H9 (cell line): ENCODE measurements at regions not wholly inside any gene's neighbourhood (a gene's known extent, or its start where the extent isn't known, plus 50 kb on each side); places are given as distances from the start of the nearest gene placed in this dataset.

Experiments used
- DNase-seq: peaks from one replicate; pipeline ENCODE4 v3.0.0-alpha.2; 2017
- H2AFZ ChIP-seq: one replicate; pipeline ENCODE4 v1.6.1; 2013; ENCODE audit warnings: mild to moderate bottlenecking, low read length, control low read depth, moderate library complexity
- H2AK5ac ChIP-seq: 2 replicates; pipeline ENCODE4 v1.6.1; 2013; ENCODE audit warnings: low read length, control low read depth, mixed read lengths; ENCODE audit not compliant: insufficient read length
- H2BK120ac ChIP-seq: one replicate; pipeline ENCODE4 v1.6.1; 2013; ENCODE audit warnings: low read depth, mild to moderate bottlenecking, low read length, control low read depth, inconsistent platforms; ENCODE audit not compliant: poor library complexity, severe bottlenecking
- H2BK12ac ChIP-seq: 2 replicates; pipeline ENCODE4 v1.6.1; 2013; ENCODE audit warnings: low read length, control low read depth, mixed read lengths, low read depth; ENCODE audit not compliant: insufficient read length
- H2BK15ac ChIP-seq: 2 replicates; pipeline ENCODE4 v1.6.1; 2013; ENCODE audit warnings: low read depth, low read length, control low read depth
- H2BK20ac ChIP-seq: one replicate; pipeline ENCODE4 v1.6.1; 2013; ENCODE audit warnings: low read depth, mild to moderate bottlenecking, low read length, control low read depth, inconsistent platforms; ENCODE audit not compliant: poor library complexity, severe bottlenecking
- H2BK5ac ChIP-seq: 2 replicates; pipeline ENCODE4 v1.6.1; 2013; ENCODE audit warnings: low read length, control low read depth, mixed read lengths; ENCODE audit not compliant: insufficient read length
- H3K14ac ChIP-seq: 2 replicates; pipeline ENCODE4 v1.6.1; 2013; ENCODE audit warnings: low read length, control low read depth; ENCODE audit not compliant: insufficient read depth
- H3K18ac ChIP-seq: 2 replicates; pipeline ENCODE4 v1.6.1; 2013; ENCODE audit warnings: low read depth, mild to moderate bottlenecking, mixed read lengths, low read length, control low read depth; ENCODE audit not compliant: insufficient read length
- H3K23ac ChIP-seq: 2 replicates; pipeline ENCODE4 v1.6.1; 2013; ENCODE audit warnings: low read length, control low read depth, mixed read lengths, low read depth; ENCODE audit not compliant: insufficient read length
- H3K23me2 ChIP-seq: 2 replicates; pipeline ENCODE4 v1.6.1; 2013; ENCODE audit warnings: low read depth, mild to moderate bottlenecking, mixed read lengths, low read length, control low read depth; ENCODE audit not compliant: insufficient read length, poor library complexity, severe bottlenecking
- H3K27ac ChIP-seq: 2 replicates; pipeline ENCODE4 v1.5.1; 2013; ENCODE audit warnings: low read length, control low read depth, mixed read lengths, low read depth; ENCODE audit not compliant: insufficient read length
- H3K27me3 ChIP-seq: 2 replicates; pipeline ENCODE4 v1.6.1; 2013; ENCODE audit warnings: low read length, control low read depth, inconsistent platforms; ENCODE audit not compliant: insufficient read depth
- H3K4ac ChIP-seq: 2 replicates; pipeline ENCODE4 v1.6.1; 2013; ENCODE audit warnings: low read depth, mild to moderate bottlenecking, control low read depth, inconsistent platforms, low read length, moderate library complexity
- H3K4me1 ChIP-seq: 2 replicates; pipeline ENCODE4 v1.6.1; 2013; ENCODE audit warnings: low read length, control low read depth, inconsistent platforms; ENCODE audit not compliant: insufficient read depth
- H3K4me2 ChIP-seq: 2 replicates; pipeline ENCODE4 v1.6.1; 2013; ENCODE audit warnings: low read length, control low read depth, mixed read lengths; ENCODE audit not compliant: insufficient read length, insufficient read depth
- H3K56ac ChIP-seq: 2 replicates; pipeline ENCODE4 v1.6.1; 2013; ENCODE audit warnings: low read depth, mild to moderate bottlenecking, mixed read lengths, low read length, control low read depth; ENCODE audit not compliant: insufficient read length
- H3K79me1 ChIP-seq: 2 replicates; pipeline ENCODE4 v1.6.1; 2013; ENCODE audit warnings: low read depth, mild to moderate bottlenecking, moderate library complexity, low read length, control low read depth, inconsistent platforms; ENCODE audit not compliant: insufficient read depth, poor library complexity, severe bottlenecking
- H3K79me2 ChIP-seq: 2 replicates; pipeline ENCODE4 v1.6.1; 2013; ENCODE audit warnings: low read length, control low read depth, inconsistent platforms; ENCODE audit not compliant: insufficient read depth
- H3K9ac ChIP-seq: 2 replicates; pipeline ENCODE4 v1.6.1; 2013; ENCODE audit warnings: low read length, control low read depth, mixed read lengths; ENCODE audit not compliant: insufficient read length; ENCODE audit errors: extremely low read depth
- H3K9me3 ChIP-seq: one replicate; pipeline ENCODE4 v1.6.1; 2013; ENCODE audit warnings: low read depth, low read length, inconsistent platforms; ENCODE audit not compliant: control insufficient read depth
- H3T11ph ChIP-seq: one replicate; pipeline ENCODE4 v1.6.1; 2013; ENCODE audit warnings: mild to moderate bottlenecking, low read length, control low read depth, inconsistent platforms
- H4K20me1 ChIP-seq: one replicate; pipeline ENCODE4 v1.6.1; 2013; ENCODE audit not compliant: control insufficient read depth, insufficient read length, insufficient read depth
- H4K5ac ChIP-seq: 2 replicates; pipeline ENCODE4 v1.6.1; 2013; ENCODE audit warnings: low read depth, mild to moderate bottlenecking, mixed read lengths, low read length, control low read depth; ENCODE audit not compliant: insufficient read length
- H4K8ac ChIP-seq: replicated peaks from 2 replicates; pipeline ENCODE4 v1.6.1; 2013; ENCODE audit warnings: low read length, control low read depth, mixed read lengths, low read depth; ENCODE audit not compliant: insufficient read length
- H4K91ac ChIP-seq: 2 replicates; pipeline ENCODE4 v1.6.1; 2013; ENCODE audit warnings: low read depth, mild to moderate bottlenecking, moderate library complexity, mixed read lengths, low read length, control low read depth; ENCODE audit not compliant: insufficient read length
- H3K27ac Mint-ChIP-seq, 3 experiments: 2 replicates in 2 of 3; 3 replicates in 1 of 3; pipeline ENCODE4 v1.8.0; 2020 to 2021; ENCODE audit warnings: mixed read lengths in 3 of 3, mild to moderate bottlenecking in 1 of 3, moderate library complexity in 1 of 3
- H3K27me3 Mint-ChIP-seq: 2 replicates; pipeline ENCODE4 v1.8.0; 2021; ENCODE audit warnings: low read depth, mild to moderate bottlenecking, moderate library complexity, mixed read lengths
- H3K36me3 Mint-ChIP-seq, 3 experiments: 2 replicates in 2 of 3; 3 replicates in 1 of 3; pipeline ENCODE4 v1.8.0; 2020 to 2021; ENCODE audit warnings: low read depth in 3 of 3, mixed read lengths in 3 of 3; ENCODE audit not compliant: insufficient read depth in 1 of 3
- H3K4me1 Mint-ChIP-seq, 2 experiments: 2 replicates each; pipeline ENCODE4 v1.8.0; 2020; ENCODE audit warnings: mixed read lengths in 2 of 2
- H3K4me3 Mint-ChIP-seq, 2 experiments: 2 replicates in 1 of 2; 3 replicates in 1 of 2; pipeline ENCODE4 v1.8.0; 2020 to 2021; ENCODE audit warnings: mild to moderate bottlenecking in 2 of 2, mixed read lengths in 2 of 2, moderate library complexity in 1 of 2
- H3K9me3 Mint-ChIP-seq, 2 experiments: 2 replicates in 1 of 2; 3 replicates in 1 of 2; pipeline ENCODE4 v1.8.0; 2020; ENCODE audit warnings: mild to moderate bottlenecking in 2 of 2, mixed read lengths in 2 of 2, moderate library complexity in 1 of 2
- CTCF ChIP-seq: fragments of 200-600 bp; sonication (generic); conservative IDR thresholded peaks from 3 replicates; pipeline ENCODE4 v1.8.0; 2021; ENCODE audit warnings: antibody characterized with exemption, mild to moderate bottlenecking
- WGBS: extraction: QIAGEN DNeasy Blood & Tissue Kit; methylation state at CpG from one replicate; pipeline ENCODE4 v1.1.7; 2013; ENCODE audit warnings: missing lambda C conversion rate, low lambda C conversion rate, mixed read lengths; ENCODE audit not compliant: insufficient read length; ENCODE audit errors: extremely low coverage; 5-methylcytosine and 5-hydroxymethylcytosine counted together

GRCh38 chr3:53941950-53942349, 50.3 kb upstream of the SELENOK start:
- no peak overlapping the region for H2AFZ ChIP-seq
- Mint-ChIP-seq H3K27me3 (peaks cover 4% of the 10 kb centered on the region), H3K4me3 (no peak overlapping the region), H3K36me3 (peaks cover 6 to 10% (median 10%) of the 10 kb centered on the region in 3 experiments; a peak in 5 of 7 replicates), H3K9me3 (peaks cover 10% of the 10 kb centered on the region in 2 experiments), H3K27ac (no peak overlapping the region), H3K4me1 (no peaks in the 10 kb centered on the region)
- H2AK5ac ChIP-seq, result no peak overlapping the region
- no peak overlapping the region for H4K8ac ChIP-seq
- no peak overlapping the region for H2BK12ac ChIP-seq
- H4K91ac ChIP-seq, result no peak overlapping the region
- no peak overlapping the region for H3K4me2 ChIP-seq
- H3K27me3 ChIP-seq, result no peaks in the 10 kb centered on the region
- H4K20me1 ChIP-seq, result no peaks in the 10 kb centered on the region
- H2BK120ac ChIP-seq, result no peak overlapping the region
- H3T11ph ChIP-seq, result no peak overlapping the region
- no CpG with 5 or more reads among the region's 5 CpGs for WGBS
- no peaks in the 10 kb centered on the region for H3K79me1 ChIP-seq
- H3K4me1 ChIP-seq, result no peaks in the 10 kb centered on the region
- no peak overlapping the region for H3K27ac ChIP-seq
- H3K9ac ChIP-seq, result no peak overlapping the region
- no peaks in the 10 kb centered on the region for H3K23me2 ChIP-seq
- H2BK15ac ChIP-seq, result no peak overlapping the region
- no peak overlapping the region for H3K14ac ChIP-seq
- H3K18ac ChIP-seq, result no peak overlapping the region
- no peak overlapping the region for H3K56ac ChIP-seq
- DNase-seq, result no peak
- H3K79me2 ChIP-seq, result no peaks in the 10 kb centered on the region
- TF ChIP-seq CTCF, result peak; percentile 54; the same call in 2 of the 3 replicates
- H3K9me3 ChIP-seq, result no peaks in the 10 kb centered on the region
- no peak overlapping the region for H2BK5ac ChIP-seq
- no peak overlapping the region for H3K23ac ChIP-seq
- H4K5ac ChIP-seq, result no peak overlapping the region
- H2BK20ac ChIP-seq, result no peak overlapping the region
- no peak overlapping the region for H3K4ac ChIP-seq
